ENCODE measurements at regions not wholly inside any gene's neighbourhood (a gene's known extent, or its start where the extent isn't known, plus 50 kb on each side); places are given as distances from the start of the nearest gene placed in this dataset.
"Not testable (repeated sequence)": the region's sequence is repeated elsewhere in the genome, so short reads cannot be mapped to it uniquely, and the experiment has no call there.

DNA sequence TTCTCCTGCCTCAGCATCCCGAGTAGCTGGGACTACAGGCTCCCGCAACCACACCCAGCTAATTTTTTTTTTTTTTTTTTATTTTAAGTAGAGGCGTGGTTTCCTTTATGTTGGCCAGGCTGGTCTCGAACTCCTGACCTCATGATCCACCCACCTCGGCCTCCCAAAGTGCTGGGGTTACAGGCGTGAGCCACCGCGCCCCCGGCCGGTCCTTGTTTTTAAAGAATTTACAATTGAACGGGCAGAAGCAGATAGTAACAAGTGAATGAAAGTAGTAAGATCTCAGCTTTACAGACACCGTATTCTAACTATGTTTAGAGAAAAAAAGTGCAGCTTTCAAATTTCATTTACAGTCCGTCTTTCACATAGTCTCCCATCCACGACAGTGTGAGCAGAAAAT lies 112.5 kb upstream of the VWC2 start:
- TF ChIP-seq, protein P1, sequence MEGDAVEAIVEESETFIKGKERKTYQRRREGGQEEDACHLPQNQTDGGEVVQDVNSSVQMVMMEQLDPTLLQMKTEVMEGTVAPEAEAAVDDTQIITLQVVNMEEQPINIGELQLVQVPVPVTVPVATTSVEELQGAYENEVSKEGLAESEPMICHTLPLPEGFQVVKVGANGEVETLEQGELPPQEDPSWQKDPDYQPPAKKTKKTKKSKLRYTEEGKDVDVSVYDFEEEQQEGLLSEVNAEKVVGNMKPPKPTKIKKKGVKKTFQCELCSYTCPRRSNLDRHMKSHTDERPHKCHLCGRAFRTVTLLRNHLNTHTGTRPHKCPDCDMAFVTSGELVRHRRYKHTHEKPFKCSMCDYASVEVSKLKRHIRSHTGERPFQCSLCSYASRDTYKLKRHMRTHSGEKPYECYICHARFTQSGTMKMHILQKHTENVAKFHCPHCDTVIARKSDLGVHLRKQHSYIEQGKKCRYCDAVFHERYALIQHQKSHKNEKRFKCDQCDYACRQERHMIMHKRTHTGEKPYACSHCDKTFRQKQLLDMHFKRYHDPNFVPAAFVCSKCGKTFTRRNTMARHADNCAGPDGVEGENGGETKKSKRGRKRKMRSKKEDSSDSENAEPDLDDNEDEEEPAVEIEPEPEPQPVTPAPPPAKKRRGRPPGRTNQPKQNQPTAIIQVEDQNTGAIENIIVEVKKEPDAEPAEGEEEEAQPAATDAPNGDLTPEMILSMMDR (conservative IDR thresholded peaks at IDR 0.05; ENCODE audit: low read length), result no peak
- DNase-seq (ENCODE audit: low read depth), result no peak
- H3K4me3 ChIP-seq (ENCODE audit: low read length), result no peak overlapping the region

DNA sequence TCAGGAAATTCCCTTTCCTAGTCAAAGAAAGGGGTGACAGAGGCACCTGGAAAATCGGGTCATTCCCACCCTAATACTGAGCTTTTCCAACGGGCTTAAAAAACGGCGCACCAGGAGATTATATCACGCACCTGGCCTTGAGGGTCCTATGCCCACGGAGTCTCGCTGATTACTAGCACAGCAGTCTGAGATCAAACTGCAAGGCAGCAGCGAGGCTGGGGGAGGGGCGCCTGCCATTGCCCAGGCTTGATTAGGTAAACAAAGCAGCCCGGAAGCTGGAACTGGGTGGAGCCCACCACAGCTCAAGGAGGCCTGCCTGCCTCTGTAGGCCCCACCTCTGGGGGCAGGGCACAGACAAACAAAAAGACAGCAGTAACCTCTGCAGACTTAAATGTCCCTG lies 107.5 kb upstream of the VWC2 start:
- not testable (repeated sequence) for H3K4me3 ChIP-seq (ENCODE audit: low read length); DNase-seq (ENCODE audit: low read depth)

DNA sequence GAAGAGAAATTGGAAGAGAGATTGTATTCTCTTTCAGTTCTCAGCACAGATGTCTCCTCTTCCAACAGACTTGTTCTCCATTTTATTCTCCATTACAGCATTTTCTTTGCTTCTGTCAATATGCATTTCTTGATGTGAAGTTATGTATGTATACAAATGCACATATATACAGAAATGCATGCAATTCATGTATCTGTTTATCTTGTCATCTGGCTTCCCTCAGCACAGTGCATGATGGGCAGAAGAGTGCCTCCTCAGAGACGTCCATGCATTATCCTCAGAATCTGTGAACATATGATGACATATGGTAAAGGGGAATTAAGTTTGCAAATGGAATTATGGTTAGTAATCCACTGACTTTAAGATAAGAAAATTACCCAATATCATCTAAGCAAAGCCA lies 106.7 kb upstream of the VWC2 start:
- TF ChIP-seq, protein P1 (conservative IDR thresholded peaks at IDR 0.05; ENCODE audit: low read length), result no peak
- no peak for DNase-seq (ENCODE audit: low read depth)
- no peak overlapping the region for H3K4me3 ChIP-seq (ENCODE audit: low read length)

DNA sequence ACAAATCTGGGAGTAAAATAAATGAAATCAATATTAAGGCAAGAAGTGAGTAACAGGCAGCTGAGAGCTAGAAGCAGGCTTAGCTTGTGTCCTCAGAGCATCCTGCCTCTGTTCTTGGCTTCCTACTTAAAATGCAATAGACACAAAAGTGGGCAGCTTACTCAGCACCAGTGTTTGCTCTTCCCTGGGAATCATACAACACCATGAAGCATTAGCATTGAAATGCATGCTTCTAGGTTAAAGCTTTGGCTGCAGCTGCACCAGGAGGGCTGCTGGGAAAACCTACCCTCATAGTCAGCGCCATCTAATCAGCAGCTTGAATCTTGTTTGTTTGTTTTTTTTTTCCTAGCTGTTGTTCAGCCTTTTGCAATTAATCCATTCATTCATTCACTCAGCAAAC lies 104.2 kb upstream of the VWC2 start:
- TF ChIP-seq, protein P1 (conservative IDR thresholded peaks at IDR 0.05; ENCODE audit: low read length), result no peak
- no peak for DNase-seq (ENCODE audit: low read depth)
- no peak overlapping the region for H3K4me3 ChIP-seq (ENCODE audit: low read length)

DNA sequence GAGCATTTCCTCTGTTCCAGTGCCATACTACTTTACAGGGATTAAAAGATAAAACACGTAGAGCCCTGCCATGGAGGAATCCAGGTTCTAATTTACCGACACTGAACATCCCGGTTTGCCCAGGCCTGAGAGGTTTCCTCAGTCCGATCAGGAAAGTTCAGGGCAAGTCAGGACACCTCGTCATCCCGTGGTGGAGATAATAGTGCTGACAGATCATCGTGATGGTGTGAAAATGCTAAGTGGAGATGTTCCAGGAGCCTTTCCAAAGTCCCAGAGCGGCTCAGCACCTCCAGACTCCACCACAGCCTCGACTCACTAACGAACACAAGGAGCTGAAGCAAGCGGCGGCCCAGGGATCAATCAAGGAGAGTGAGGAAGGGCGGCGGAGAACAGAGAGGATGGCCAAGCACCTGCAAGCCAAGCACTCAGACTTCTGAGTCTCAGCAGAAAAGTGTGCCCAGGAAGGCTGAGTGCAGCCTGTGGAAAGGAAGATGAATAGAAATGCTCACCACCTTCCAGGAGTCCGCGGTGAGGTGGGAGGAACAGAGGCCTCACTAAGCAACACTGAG lies 103.7 kb upstream of the VWC2 start:
- TF ChIP-seq, protein P1 (conservative IDR thresholded peaks at IDR 0.05; ENCODE audit: low read length), result no peak
- no peak overlapping the region for H3K4me3 ChIP-seq (ENCODE audit: low read length)
- DNase-seq (ENCODE audit: low read depth), result no peak

DNA sequence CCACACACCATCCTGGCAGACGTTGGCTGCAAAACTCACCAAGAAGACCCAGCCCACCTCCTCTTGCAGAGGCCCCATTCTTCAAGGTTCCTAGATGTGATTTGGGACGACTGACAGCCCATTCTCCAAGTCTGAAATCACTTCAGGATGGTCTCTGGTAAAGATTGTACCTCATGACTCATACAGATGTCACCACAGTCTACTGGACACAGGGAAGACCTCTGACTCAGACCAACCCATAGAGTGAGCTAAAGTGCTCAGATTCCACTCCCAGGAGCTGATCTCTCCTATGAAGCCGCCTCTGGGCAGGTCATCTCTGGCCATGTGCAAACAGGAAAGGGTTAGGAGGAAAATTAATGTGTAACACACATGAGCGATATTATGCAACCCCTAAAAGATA lies 102.4 kb upstream of the VWC2 start:
- DNase-seq (ENCODE audit: low read depth), result no peak
- TF ChIP-seq, protein P1 (conservative IDR thresholded peaks at IDR 0.05; ENCODE audit: low read length), result no peak
- H3K4me3 ChIP-seq (ENCODE audit: low read length), result no peak overlapping the region

DNA sequence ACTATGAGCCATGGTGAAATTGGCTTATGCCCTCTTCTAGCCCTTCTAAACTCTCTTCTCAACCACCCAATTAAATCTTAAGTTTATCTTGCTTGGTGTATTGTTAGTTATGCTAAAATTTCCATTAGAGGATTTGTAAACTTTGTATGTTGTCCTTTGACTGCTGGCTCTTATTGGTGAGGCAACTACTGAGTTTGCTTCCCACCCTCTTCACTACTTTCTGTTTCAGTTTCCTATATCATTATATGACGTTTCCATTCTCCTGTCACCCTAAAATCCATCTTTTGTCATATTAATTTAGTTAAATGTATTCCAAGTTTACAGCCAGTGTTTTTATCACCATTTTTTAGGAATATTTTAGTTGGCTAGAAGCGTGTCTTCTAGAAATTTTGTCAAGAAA lies 80.9 kb upstream of the VWC2 start:
- no peak overlapping the region for H3K4me3 ChIP-seq (ENCODE audit: low read length)
- DNase-seq (ENCODE audit: low read depth), result no peak
- TF ChIP-seq, protein P1 (conservative IDR thresholded peaks at IDR 0.05; ENCODE audit: low read length), result no peak

DNA sequence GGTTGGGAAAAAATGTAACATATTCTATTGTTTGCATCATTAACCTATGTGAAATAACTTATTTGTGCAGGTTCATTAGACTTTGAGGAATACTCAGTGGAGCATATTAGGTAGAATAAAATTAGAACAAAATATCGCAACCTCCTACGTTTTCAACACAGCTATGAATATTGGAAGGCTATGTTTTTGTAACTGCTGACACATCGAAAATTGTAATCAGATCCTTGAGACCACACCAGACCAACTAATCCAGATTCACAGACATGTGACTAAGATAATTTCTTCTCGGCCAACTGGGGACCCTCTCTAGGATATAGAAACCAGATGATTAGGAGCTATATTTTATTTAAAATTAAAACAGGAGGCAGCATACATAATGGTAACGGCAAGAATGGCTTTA lies 77.5 kb upstream of the VWC2 start:
- TF ChIP-seq, protein P1 (conservative IDR thresholded peaks at IDR 0.05; ENCODE audit: low read length), result no peak
- no peak overlapping the region for H3K4me3 ChIP-seq (ENCODE audit: low read length)
- no peak for DNase-seq (ENCODE audit: low read depth)

Measured in AG10803 (cell line).